PC-3 (cell line): ENCODE measurements at regions not wholly inside any gene's neighbourhood (a gene's known extent, or its start where the extent isn't known, plus 50 kb on each side); places are given as distances from the start of the nearest gene placed in this dataset.

Source experiments
- ATAC-seq: fragments of 200-7000 bp; cut with Tn5 transposase; 2 replicates; pipeline ENCODE4 v1.9.1; 2020; ENCODE audit warnings: mild to moderate bottlenecking, moderate library complexity
- BruUV-seq: library from RNA; stranded (reverse); fragments of 400-500 nt; replicated peaks from 2 replicates; lab custom pipeline; 2021; lab: Mats Ljungman, UMichigan
- CTCF ChIA-PET: fragments of 300-600 bp; sonication (Branson Sonifier 250); formaldehyde crosslinking; loops from one replicate; lab custom pipeline; 2022; ENCODE audit warnings: antibody characterized with exemption; lab: Charles Lee
- POLR2A ChIA-PET: fragments of 300-600 bp; sonication (Branson Sonifier 250); formaldehyde crosslinking; loops from one replicate; lab custom pipeline; 2022; ENCODE audit warnings: antibody characterized with exemption; ENCODE audit not compliant: unreplicated experiment; lab: Charles Lee
- DNase-seq: peaks from one replicate; pipeline ENCODE4 v3.0.0-alpha.2; 2015
- H2AFZ ChIP-seq: fragments of 300-600 bp; sonication (generic); 2 replicates; pipeline ENCODE4 v1.6.0; 2016; ENCODE audit warnings: antibody characterized with exemption, low read length
- H3F3A ChIP-seq: fragments of 300-600 bp; sonication (generic); one replicate; pipeline ENCODE4 v1.6.0; 2017; ENCODE audit warnings: antibody characterized with exemption, low read length, control low read depth, mild to moderate bottlenecking; ENCODE audit not compliant: unreplicated experiment
- H3K27ac ChIP-seq: fragments of 300-600 bp; sonication (generic); 2 replicates; pipeline ENCODE4 v1.5.1; 2016; ENCODE audit warnings: mild to moderate bottlenecking, low read length
- H3K27me3 ChIP-seq: fragments of 300-600 bp; sonication (generic); 2 replicates; pipeline ENCODE4 v1.6.1; 2016; ENCODE audit warnings: low read length, mixed read lengths
- H3K36me3 ChIP-seq: fragments of 300-600 bp; sonication (generic); 2 replicates; pipeline ENCODE4 v1.6.1; 2016; ENCODE audit warnings: low read depth, mixed run types, low read length, mixed read lengths
- H3K4me1 ChIP-seq: fragments of 300-600 bp; sonication (generic); 2 replicates; pipeline ENCODE4 v1.5.1; 2016; ENCODE audit warnings: low read length; ENCODE audit not compliant: insufficient read depth
- H3K4me2 ChIP-seq: fragments of 300-600 bp; sonication (generic); 2 replicates; pipeline ENCODE4 v1.6.0; 2016; ENCODE audit warnings: low read length
- H3K4me3 ChIP-seq: fragments of 300-600 bp; sonication (generic); 2 replicates; pipeline ENCODE4 v1.5.1; 2016; ENCODE audit warnings: mild to moderate bottlenecking, low read length, mixed read lengths
- H3K79me2 ChIP-seq: fragments of 300-600 bp; sonication (generic); 2 replicates; pipeline ENCODE4 v1.6.1; 2017; ENCODE audit warnings: low read length, mixed read lengths
- H3K9ac ChIP-seq: fragments of 300-600 bp; sonication (generic); 2 replicates; pipeline ENCODE4 v1.6.0; 2016; ENCODE audit warnings: mild to moderate bottlenecking, low read length
- H3K9me2 ChIP-seq: fragments of 300-600 bp; sonication (generic); replicated peaks from 2 replicates; pipeline ENCODE4 v1.6.1; 2016; ENCODE audit warnings: mixed run types, low read length, mixed read lengths
- H3K9me3 ChIP-seq: fragments of 300-600 bp; sonication (generic); 2 replicates; pipeline ENCODE4 v1.6.1; 2016; ENCODE audit warnings: low read length, mixed read lengths
- H4K20me1 ChIP-seq: fragments of 300-600 bp; sonication (generic); 2 replicates; pipeline ENCODE4 v1.6.1; 2016; ENCODE audit warnings: low read length, mixed read lengths
- CTCF ChIP-seq: fragments of 300-600 bp; sonication (generic); conservative IDR thresholded peaks from 2 replicates; pipeline ENCODE4 v1.5.1; 2017; ENCODE audit warnings: antibody characterized with exemption, low read depth, mild to moderate bottlenecking, low read length
- EZH2 ChIP-seq: fragments of 300-600 bp; sonication (generic); IDR thresholded peaks from one replicate; pipeline ENCODE4 v1.6.1; 2017; ENCODE audit warnings: antibody characterized with exemption, mild to moderate bottlenecking, low read length; ENCODE audit not compliant: unreplicated experiment
- EZH2phosphoT487 ChIP-seq: fragments of 300-600 bp; sonication (generic); IDR thresholded peaks from 2 replicates; pipeline ENCODE4 v1.6.1; 2018; ENCODE audit warnings: mild to moderate bottlenecking, antibody characterized with exemption, low read length, borderline replicate concordance
- intact Hi-C: fragments of 100-400 bp; cut with micrococcal nuclease; formaldehyde crosslinking; loops from 2 replicates; pipeline ENCODE4 v1.9.0; 2023

- Histone ChIP-seq H3K4me2 (no peak overlapping the region), H3K9me3 (no peaks in the 10 kb centered on the region), H3K4me3 (no peak overlapping the region), H3K36me3 (no peaks in the 10 kb centered on the region), H3K79me2 (no peaks in the 10 kb centered on the region), H3K9me2 (no peaks in the 10 kb centered on the region), H3K4me1 (peaks cover 2% of the 10 kb centered on the region; the same call in 1 of the 2 replicates), H3K27ac (no peak overlapping the region), H3K27me3 (no peaks in the 10 kb centered on the region), H3K9ac (no peak overlapping the region), H3F3A (no peaks in the 10 kb centered on the region), H4K20me1 (no peaks in the 10 kb centered on the region), H2AFZ (no peak overlapping the region)
- CTCF ChIA-PET = no interaction called here
- ATAC-seq (no peak), DNase-seq (no peak)
- no TSS peak for BruUV-seq
- intact Hi-C loops = no loop called here
- no peak for TF ChIP-seq EZH2phosphoT487
- no peak for TF ChIP-seq CTCF
- no peak for TF ChIP-seq EZH2
- POLR2A ChIA-PET = no interaction called here
Observed at GRCh38 chrX:95065151-95065550, 1391.1 kb downstream of the FAM133A start.

- no peak for TF ChIP-seq EZH2phosphoT487
- TF ChIP-seq EZH2 = no peak
- no peak for TF ChIP-seq CTCF
- H4K20me1 ChIP-seq = no peaks in the 10 kb centered on the region
- ChIA-PET POLR2A (no interaction called here), CTCF (no interaction called here)
- H3K9me2 ChIP-seq = no peaks in the 10 kb centered on the region
- H3K4me3 ChIP-seq = no peak overlapping the region
- no peaks in the 10 kb centered on the region for H3K79me2 ChIP-seq
- no peak overlapping the region for H3K9ac ChIP-seq
- no peaks in the 10 kb centered on the region for H3F3A ChIP-seq
- H3K27ac ChIP-seq = no peak overlapping the region
- intact Hi-C loops = no loop called here
- H3K27me3 ChIP-seq = no peaks in the 10 kb centered on the region
- no peaks in the 10 kb centered on the region for H3K4me1 ChIP-seq
- no peak overlapping the region for H2AFZ ChIP-seq
- ATAC-seq (no peak), DNase-seq (no peak)
- BruUV-seq = no TSS peak
- no peaks in the 10 kb centered on the region for H3K36me3 ChIP-seq
- no peak overlapping the region for H3K4me2 ChIP-seq
- 0 out of 2 replicates have a peak, but pooled peaks cover 2% of the 10 kb centered on the region for H3K9me3 ChIP-seq
Observed at GRCh38 chrX:95071052-95071451, 1397.0 kb downstream of the FAM133A start.

- no peaks in the 10 kb centered on the region for H4K20me1 ChIP-seq
- no peaks in the 10 kb centered on the region for H3K4me1 ChIP-seq
- H3K79me2 ChIP-seq = no peaks in the 10 kb centered on the region
- no peak for TF ChIP-seq CTCF
- TF ChIP-seq EZH2phosphoT487 = no peak
- no peak for TF ChIP-seq EZH2
- H3K36me3 ChIP-seq = no peaks in the 10 kb centered on the region
- H3K4me3 ChIP-seq = no peak overlapping the region
- H3K9ac ChIP-seq = no peak overlapping the region
- intact Hi-C loops = no loop called here
- H3K27me3 ChIP-seq = no peaks in the 10 kb centered on the region
- ATAC-seq (no peak), DNase-seq (peak; percentile 20)
- H3K9me2 ChIP-seq = no peaks in the 10 kb centered on the region
- ChIA-PET POLR2A (no interaction called here), CTCF (no interaction called here)
- no peak overlapping the region for H3K4me2 ChIP-seq
- no peak overlapping the region for H3K27ac ChIP-seq
- 0 out of 2 replicates have a peak, but pooled peaks cover 2% of the 10 kb centered on the region for H3K9me3 ChIP-seq
- no peaks in the 10 kb centered on the region for H3F3A ChIP-seq
- H2AFZ ChIP-seq = no peak overlapping the region
- no TSS peak for BruUV-seq
Observed at GRCh38 chrX:95071621-95072020, 1397.6 kb downstream of the FAM133A start.
